Colonic mucosa (tissue), 4 donors: ENCODE measurements at regions not wholly inside any gene's neighbourhood (a gene's known extent, or its start where the extent isn't known, plus 50 kb on each side); places are given as distances from the start of the nearest gene placed in this dataset.

Source experiments
- DNase-seq: peaks from one replicate; pipeline ENCODE4 v3.0.0-alpha.2; 2020
- H3K27ac ChIP-seq: fragments of 200-600 bp; one replicate; pipeline ENCODE4 v1.8.0; 2021
- H3K27me3 ChIP-seq: fragments of 200-600 bp; one replicate; pipeline ENCODE4 v1.8.0; 2021
- H3K36me3 ChIP-seq: fragments of 200-600 bp; one replicate; pipeline ENCODE4 v1.8.0; 2021
- H3K4me1 ChIP-seq: fragments of 200-600 bp; one replicate; pipeline ENCODE4 v1.8.0; 2021; ENCODE audit warnings: mild to moderate bottlenecking
- H3K4me3 ChIP-seq: fragments of 200-600 bp; one replicate; pipeline ENCODE4 v1.8.0; 2021
- H3K9ac ChIP-seq, 2 donors: one replicate each; pipeline ENCODE4 v1.7.0; 2013; ENCODE audit warnings: control low read depth in 2 of 2, low read depth in 2 of 2, low read length in 2 of 2
- H3K9me3 ChIP-seq: fragments of 200-600 bp; one replicate; pipeline ENCODE4 v1.8.0; 2021
- intact Hi-C: fragments of 100-400 bp; cut with DNase I; formaldehyde crosslinking; loops from one replicate; pipeline ENCODE4 v1.14.1; 2022
- TF ChIP-seq, protein P1 (sequence below): fragments of 200-600 bp; IDR thresholded peaks from one replicate; pipeline ENCODE4 v1.8.0; 2022; ENCODE audit warnings: antibody characterized with exemption, mild to moderate bottlenecking
- donor health status: healthy.
- donor health status: DM: no; HTN: no; CAD: no.
- donor health status: DM: no; HTN: no; CAD: no.

GRCh38 chr5:105754056-105754455 is 1916.7 kb downstream of the EFNA5 start:
- no peak for DNase-seq
- intact Hi-C loops, result no loop called here
- TF ChIP-seq, protein P1, sequence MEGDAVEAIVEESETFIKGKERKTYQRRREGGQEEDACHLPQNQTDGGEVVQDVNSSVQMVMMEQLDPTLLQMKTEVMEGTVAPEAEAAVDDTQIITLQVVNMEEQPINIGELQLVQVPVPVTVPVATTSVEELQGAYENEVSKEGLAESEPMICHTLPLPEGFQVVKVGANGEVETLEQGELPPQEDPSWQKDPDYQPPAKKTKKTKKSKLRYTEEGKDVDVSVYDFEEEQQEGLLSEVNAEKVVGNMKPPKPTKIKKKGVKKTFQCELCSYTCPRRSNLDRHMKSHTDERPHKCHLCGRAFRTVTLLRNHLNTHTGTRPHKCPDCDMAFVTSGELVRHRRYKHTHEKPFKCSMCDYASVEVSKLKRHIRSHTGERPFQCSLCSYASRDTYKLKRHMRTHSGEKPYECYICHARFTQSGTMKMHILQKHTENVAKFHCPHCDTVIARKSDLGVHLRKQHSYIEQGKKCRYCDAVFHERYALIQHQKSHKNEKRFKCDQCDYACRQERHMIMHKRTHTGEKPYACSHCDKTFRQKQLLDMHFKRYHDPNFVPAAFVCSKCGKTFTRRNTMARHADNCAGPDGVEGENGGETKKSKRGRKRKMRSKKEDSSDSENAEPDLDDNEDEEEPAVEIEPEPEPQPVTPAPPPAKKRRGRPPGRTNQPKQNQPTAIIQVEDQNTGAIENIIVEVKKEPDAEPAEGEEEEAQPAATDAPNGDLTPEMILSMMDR, result no peak
- Histone ChIP-seq H3K9me3 (no peaks in the 10 kb centered on the region), H3K4me1 (no peaks in the 10 kb centered on the region), H3K9ac (no peak overlapping the region), H3K36me3 (no peaks in the 10 kb centered on the region), H3K27me3 (no peaks in the 10 kb centered on the region), H3K27ac (no peak overlapping the region), H3K4me3 (no peak overlapping the region)

DNA sequence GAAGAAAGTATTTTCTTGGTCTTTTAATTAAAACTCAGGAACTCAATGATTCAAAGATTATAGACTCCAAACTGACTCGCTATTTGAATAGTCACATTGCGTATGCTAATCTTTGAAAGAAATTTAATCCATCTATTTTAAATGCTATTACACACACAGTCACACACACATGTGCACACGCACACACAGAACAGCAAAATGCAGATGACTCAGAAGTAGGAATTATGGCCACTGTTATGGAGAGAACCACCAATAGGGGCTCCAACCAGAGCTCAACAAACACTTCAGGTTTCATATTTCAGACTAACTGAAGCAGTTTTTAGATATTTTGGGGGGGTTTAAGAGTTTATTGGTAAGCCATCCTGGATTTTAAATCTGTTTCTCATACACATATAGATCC is 1917.9 kb downstream of the EFNA5 start:
- H3K9me3 ChIP-seq, result no peaks in the 10 kb centered on the region
- no peak for DNase-seq
- H3K27me3 ChIP-seq, result no peaks in the 10 kb centered on the region
- no peak overlapping the region for H3K4me3 ChIP-seq
- no peak overlapping the region for H3K9ac ChIP-seq
- H3K4me1 ChIP-seq, result no peaks in the 10 kb centered on the region
- H3K36me3 ChIP-seq, result no peaks in the 10 kb centered on the region
- H3K27ac ChIP-seq, result no peak overlapping the region
- intact Hi-C loops, result no loop called here
- TF ChIP-seq, protein P1, result no peak

DNA sequence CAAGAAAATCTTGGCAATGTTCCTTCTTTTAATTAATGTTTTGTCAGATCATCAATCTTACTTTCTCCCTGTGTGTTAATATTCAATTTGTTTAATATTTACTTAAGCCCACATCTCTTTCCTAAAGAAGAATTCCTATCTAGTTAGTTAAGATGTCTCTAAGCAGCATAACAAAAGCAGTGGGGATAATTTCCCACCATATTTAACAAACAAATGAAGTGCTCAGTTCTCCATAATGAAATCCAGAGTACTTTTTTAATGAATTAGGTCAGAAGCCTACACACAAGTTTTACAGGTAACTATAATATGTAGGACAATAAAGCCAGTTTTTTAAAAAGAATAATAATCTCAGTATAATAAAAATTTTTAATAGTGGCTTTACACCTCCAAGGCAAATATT is 1918.8 kb downstream of the EFNA5 start:
- H3K9ac ChIP-seq, result no peak overlapping the region
- TF ChIP-seq, protein P1, result no peak
- H3K4me1 ChIP-seq, result no peaks in the 10 kb centered on the region
- intact Hi-C loops, result no loop called here
- H3K9me3 ChIP-seq, result no peaks in the 10 kb centered on the region
- H3K36me3 ChIP-seq, result no peaks in the 10 kb centered on the region
- no peaks in the 10 kb centered on the region for H3K27me3 ChIP-seq
- no peak overlapping the region for H3K4me3 ChIP-seq
- no peak overlapping the region for H3K27ac ChIP-seq
- no peak for DNase-seq

GRCh38 chr5:105745111-105745510 is 1925.6 kb downstream of the EFNA5 start:
- Histone ChIP-seq H3K4me3 (no peak overlapping the region), H3K27ac (no peak overlapping the region), H3K4me1 (no peaks in the 10 kb centered on the region), H3K36me3 (no peaks in the 10 kb centered on the region), H3K27me3 (no peaks in the 10 kb centered on the region), H3K9me3 (no peaks in the 10 kb centered on the region), H3K9ac (no peak overlapping the region)
- no peak for DNase-seq
- intact Hi-C loops, result no loop called here
- TF ChIP-seq, protein P1, result no peak

GRCh38 chr5:105740242-105740641 is 1930.5 kb downstream of the EFNA5 start:
- Histone ChIP-seq H3K27ac (no peak overlapping the region), H3K4me3 (no peak overlapping the region), H3K4me1 (no peaks in the 10 kb centered on the region), H3K36me3 (no peaks in the 10 kb centered on the region), H3K27me3 (no peaks in the 10 kb centered on the region), H3K9ac (no peak overlapping the region), H3K9me3 (no peaks in the 10 kb centered on the region)
- no peak for DNase-seq
- intact Hi-C loops, result no loop called here
- TF ChIP-seq, protein P1, result no peak

- Histone ChIP-seq H3K4me3 (no peak overlapping the region), H3K9ac (no peak overlapping the region), H3K27ac (no peak overlapping the region), H3K4me1 (no peaks in the 10 kb centered on the region), H3K27me3 (no peaks in the 10 kb centered on the region), H3K36me3 (no peaks in the 10 kb centered on the region), H3K9me3 (no peaks in the 10 kb centered on the region)
- DNase-seq, result no peak
- TF ChIP-seq, protein P1, result no peak
- intact Hi-C loops, result no loop called here
Observed at GRCh38 chr5:105739732-105740131, 1931.0 kb downstream of the EFNA5 start.
